KMS-11 (cell line): ENCODE measurements at regions not wholly inside any gene's neighbourhood (a gene's known extent, or its start where the extent isn't known, plus 50 kb on each side); places are given as distances from the start of the nearest gene placed in this dataset.

ENCODE experiments used
- H2AFZ ChIP-seq: fragments of 200-600 bp; sonication (generic); 2 replicates; pipeline ENCODE4 v1.6.1; 2016; ENCODE audit warnings: antibody characterized with exemption, mixed run types, low read depth
- H3K27ac ChIP-seq: fragments of 200-600 bp; sonication (generic); 2 replicates; pipeline ENCODE4 v1.6.1; 2016; ENCODE audit warnings: mild to moderate bottlenecking, mixed run types
- H3K27me3 ChIP-seq: fragments of 200-600 bp; sonication (generic); 2 replicates; pipeline ENCODE4 v1.6.1; 2017; ENCODE audit warnings: mild to moderate bottlenecking, low read depth, mixed run types, moderate library complexity; ENCODE audit not compliant: insufficient read depth
- H3K36me3 ChIP-seq: fragments of 200-600 bp; sonication (generic); 2 replicates; pipeline ENCODE4 v1.6.1; 2017; ENCODE audit warnings: mild to moderate bottlenecking, mixed run types; ENCODE audit not compliant: insufficient read depth
- H3K4me1 ChIP-seq: fragments of 200-600 bp; sonication (generic); 2 replicates; pipeline ENCODE4 v1.6.1; 2016; ENCODE audit warnings: mild to moderate bottlenecking, low read depth, mixed run types; ENCODE audit not compliant: poor library complexity, severe bottlenecking
- H3K4me2 ChIP-seq: fragments of 200-600 bp; sonication (generic); 2 replicates; pipeline ENCODE4 v1.7.0; 2016; ENCODE audit warnings: mild to moderate bottlenecking, mixed run types
- H3K4me3 ChIP-seq: fragments of 200-600 bp; sonication (generic); IDR thresholded peaks from 2 replicates; pipeline ENCODE4 v1.6.1; 2017; ENCODE audit warnings: low read depth, low read length, mixed read lengths; ENCODE audit not compliant: insufficient read depth
- H3K79me2 ChIP-seq: fragments of 200-600 bp; sonication (generic); 2 replicates; pipeline ENCODE4 v1.6.1; 2016; ENCODE audit warnings: low read depth, mixed run types; ENCODE audit not compliant: insufficient read depth
- H3K9ac ChIP-seq: fragments of 200-600 bp; sonication (generic); 2 replicates; pipeline ENCODE4 v1.6.1; 2016; ENCODE audit warnings: mild to moderate bottlenecking, mixed run types
- H4K20me1 ChIP-seq: fragments of 200-600 bp; sonication (generic); 2 replicates; pipeline ENCODE4 v1.6.1; 2016; ENCODE audit warnings: mild to moderate bottlenecking, mixed run types; ENCODE audit not compliant: insufficient read depth
- CTCF ChIP-seq: fragments of 200-600 bp; sonication (generic); conservative IDR thresholded peaks from 2 replicates; pipeline ENCODE4 v1.6.1; 2017; ENCODE audit warnings: low read depth, mild to moderate bottlenecking, antibody characterized with exemption, low read length, moderate library complexity, mixed read lengths

- no peaks in the 10 kb centered on the region for H3K36me3 ChIP-seq
- no peak overlapping the region for H3K27ac ChIP-seq
- no peaks in the 10 kb centered on the region for H3K4me1 ChIP-seq
- no peak overlapping the region for H2AFZ ChIP-seq
- H3K9ac ChIP-seq: no peak overlapping the region
- no peak overlapping the region for H3K4me2 ChIP-seq
- TF ChIP-seq CTCF: no peak
- H4K20me1 ChIP-seq: no peaks in the 10 kb centered on the region
- no peaks in the 10 kb centered on the region for H3K79me2 ChIP-seq
- H3K4me3 ChIP-seq: no peak overlapping the region
- H3K27me3 ChIP-seq: peaks cover 50% of the 10 kb centered on the region; the same call in 1 of the 2 replicates
These were observed 92.5 kb downstream of the IRF8 start for GRCh38 chr16:85991425-85991824.

- no peak overlapping the region for H3K9ac ChIP-seq
- H3K4me3 ChIP-seq: no peak overlapping the region
- no peaks in the 10 kb centered on the region for H4K20me1 ChIP-seq
- H3K4me2 ChIP-seq: no peak overlapping the region
- H3K79me2 ChIP-seq: no peaks in the 10 kb centered on the region
- no peaks in the 10 kb centered on the region for H3K36me3 ChIP-seq
- no peak for TF ChIP-seq CTCF
- H2AFZ ChIP-seq: no peak overlapping the region
- H3K4me1 ChIP-seq: no peaks in the 10 kb centered on the region
- H3K27ac ChIP-seq: no peak overlapping the region
- peaks cover 52% of the 10 kb centered on the region; the same call in 1 of the 2 replicates for H3K27me3 ChIP-seq
These were observed 92.9 kb downstream of the IRF8 start for GRCh38 chr16:85991856-85992255.

- no peak overlapping the region for H3K9ac ChIP-seq
- no peak overlapping the region for H3K27ac ChIP-seq
- H4K20me1 ChIP-seq: no peaks in the 10 kb centered on the region
- TF ChIP-seq CTCF: no peak
- H3K4me1 ChIP-seq: no peaks in the 10 kb centered on the region
- no peaks in the 10 kb centered on the region for H3K36me3 ChIP-seq
- H2AFZ ChIP-seq: no peak overlapping the region
- H3K79me2 ChIP-seq: no peaks in the 10 kb centered on the region
- no peak overlapping the region for H3K4me2 ChIP-seq
- peaks cover 52% of the 10 kb centered on the region; the same call in 1 of the 2 replicates for H3K27me3 ChIP-seq
- no peak overlapping the region for H3K4me3 ChIP-seq
These were observed 93.4 kb downstream of the IRF8 start for GRCh38 chr16:85992359-85992758.

GRCh38 chr16:85992779-85993178 is 93.8 kb downstream of the IRF8 start:
- no peaks in the 10 kb centered on the region for H3K4me1 ChIP-seq
- H4K20me1 ChIP-seq: no peaks in the 10 kb centered on the region
- no peak overlapping the region for H3K9ac ChIP-seq
- no peak for TF ChIP-seq CTCF
- H3K4me2 ChIP-seq: no peak overlapping the region
- no peak overlapping the region for H2AFZ ChIP-seq
- H3K27ac ChIP-seq: no peak overlapping the region
- no peak overlapping the region for H3K4me3 ChIP-seq
- no peaks in the 10 kb centered on the region for H3K79me2 ChIP-seq
- peaks cover 52% of the 10 kb centered on the region; the same call in 1 of the 2 replicates for H3K27me3 ChIP-seq
- H3K36me3 ChIP-seq: no peaks in the 10 kb centered on the region
